Hepatocyte (in vitro differentiated cells): ENCODE measurements at regions not wholly inside any gene's neighbourhood (a gene's known extent, or its start where the extent isn't known, plus 50 kb on each side); places are given as distances from the start of the nearest gene placed in this dataset.

ENCODE experiments used
- DNase-seq: peaks from one replicate; pipeline ENCODE4 v3.0.0-alpha.2; 2016; ENCODE audit warnings: low spot score
- H2AFZ ChIP-seq: fragments of 200-600 bp; sonication (generic); 2 replicates; pipeline ENCODE4 v1.6.0; 2016; ENCODE audit warnings: antibody characterized with exemption, mild to moderate bottlenecking
- H3K27ac ChIP-seq: fragments of 200-600 bp; sonication (generic); 2 replicates; pipeline ENCODE4 v1.5.1; 2016; ENCODE audit warnings: mild to moderate bottlenecking
- H3K27me3 ChIP-seq: fragments of 200-600 bp; sonication (generic); 2 replicates; pipeline ENCODE4 v1.6.1; 2016
- H3K36me3 ChIP-seq: fragments of 200-600 bp; sonication (generic); replicated peaks from 2 replicates; pipeline ENCODE4 v1.5.1; 2016; ENCODE audit warnings: low read depth; ENCODE audit not compliant: insufficient read depth
- H3K4me1 ChIP-seq: fragments of 200-600 bp; sonication (generic); 2 replicates; pipeline ENCODE4 v1.5.1; 2016; ENCODE audit warnings: mild to moderate bottlenecking, moderate library complexity; ENCODE audit not compliant: insufficient read depth
- H3K4me2 ChIP-seq: fragments of 200-600 bp; sonication (generic); 2 replicates; pipeline ENCODE4 v1.6.0; 2016
- H3K4me3 ChIP-seq: fragments of 200-600 bp; sonication (generic); 2 replicates; pipeline ENCODE4 v1.5.1; 2016; ENCODE audit warnings: mild to moderate bottlenecking
- H3K79me2 ChIP-seq: fragments of 200-600 bp; sonication (generic); 2 replicates; pipeline ENCODE4 v1.6.0; 2017; ENCODE audit warnings: mild to moderate bottlenecking
- H3K9me2 ChIP-seq: fragments of 200-600 bp; sonication (generic); replicated peaks from 2 replicates; pipeline ENCODE4 v1.6.0; 2017; ENCODE audit warnings: mild to moderate bottlenecking; ENCODE audit not compliant: insufficient read depth
- H3K9me3 ChIP-seq: fragments of 200-600 bp; sonication (generic); 2 replicates; pipeline ENCODE4 v1.5.1; 2016; ENCODE audit warnings: low read depth, mild to moderate bottlenecking
- H4K20me1 ChIP-seq: fragments of 200-600 bp; sonication (generic); 2 replicates; pipeline ENCODE4 v1.6.0; 2016; ENCODE audit warnings: mild to moderate bottlenecking; ENCODE audit not compliant: insufficient read depth, poor library complexity, severe bottlenecking
- EZH2 ChIP-seq: fragments of 200-600 bp; sonication (generic); IDR thresholded peaks from 2 replicates; pipeline ENCODE4 v1.6.1; 2016; ENCODE audit warnings: antibody characterized with exemption, mild to moderate bottlenecking, borderline replicate concordance
- EZH2phosphoT487 ChIP-seq: fragments of 200-600 bp; sonication (generic); IDR thresholded peaks from one replicate; pipeline ENCODE4 v1.6.1; 2018; ENCODE audit warnings: antibody characterized with exemption, mild to moderate bottlenecking, low read depth, moderate library complexity; ENCODE audit not compliant: unreplicated experiment, severe bottlenecking
- WGBS: methylation state at CpG from one replicate; pipeline ENCODE4 v1.1.6; 2016; ENCODE audit warnings: low lambda C conversion rate; ENCODE audit errors: missing lambda C conversion rate; 5-methylcytosine and 5-hydroxymethylcytosine counted together
- TF ChIP-seq, protein P1 (sequence below): fragments of 200-600 bp; sonication (generic); IDR thresholded peaks from 2 replicates; pipeline ENCODE4 v1.5.1; 2016; ENCODE audit warnings: antibody characterized with exemption, mild to moderate bottlenecking; ENCODE audit not compliant: poor library complexity

DNA sequence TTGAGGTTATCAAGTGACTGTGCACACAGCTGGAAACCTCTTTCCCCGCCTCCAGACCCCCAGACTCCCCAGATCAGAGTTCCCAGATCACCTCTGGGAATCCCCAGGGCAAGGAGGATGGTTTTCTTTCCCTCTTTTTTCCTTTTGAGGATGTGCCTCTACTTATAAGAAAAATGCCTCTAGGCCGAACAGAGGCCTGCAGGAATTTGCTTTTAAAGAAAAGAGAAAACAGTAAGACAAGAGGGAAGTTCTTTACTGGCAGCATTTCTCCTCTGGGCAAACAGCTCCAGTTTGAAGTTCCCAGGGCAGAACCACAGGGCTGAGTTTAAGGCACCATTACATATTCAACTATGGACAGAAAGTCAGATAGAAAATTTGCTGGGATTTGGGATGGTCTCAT is 837.9 kb upstream of the LCORL start:
- no peaks in the 10 kb centered on the region for H3K9me2 ChIP-seq
- H3K27ac ChIP-seq: no peak overlapping the region
- H3K4me3 ChIP-seq: no peak overlapping the region
- H4K20me1 ChIP-seq: no peaks in the 10 kb centered on the region
- H3K27me3 ChIP-seq: no peaks in the 10 kb centered on the region
- TF ChIP-seq, protein P1, sequence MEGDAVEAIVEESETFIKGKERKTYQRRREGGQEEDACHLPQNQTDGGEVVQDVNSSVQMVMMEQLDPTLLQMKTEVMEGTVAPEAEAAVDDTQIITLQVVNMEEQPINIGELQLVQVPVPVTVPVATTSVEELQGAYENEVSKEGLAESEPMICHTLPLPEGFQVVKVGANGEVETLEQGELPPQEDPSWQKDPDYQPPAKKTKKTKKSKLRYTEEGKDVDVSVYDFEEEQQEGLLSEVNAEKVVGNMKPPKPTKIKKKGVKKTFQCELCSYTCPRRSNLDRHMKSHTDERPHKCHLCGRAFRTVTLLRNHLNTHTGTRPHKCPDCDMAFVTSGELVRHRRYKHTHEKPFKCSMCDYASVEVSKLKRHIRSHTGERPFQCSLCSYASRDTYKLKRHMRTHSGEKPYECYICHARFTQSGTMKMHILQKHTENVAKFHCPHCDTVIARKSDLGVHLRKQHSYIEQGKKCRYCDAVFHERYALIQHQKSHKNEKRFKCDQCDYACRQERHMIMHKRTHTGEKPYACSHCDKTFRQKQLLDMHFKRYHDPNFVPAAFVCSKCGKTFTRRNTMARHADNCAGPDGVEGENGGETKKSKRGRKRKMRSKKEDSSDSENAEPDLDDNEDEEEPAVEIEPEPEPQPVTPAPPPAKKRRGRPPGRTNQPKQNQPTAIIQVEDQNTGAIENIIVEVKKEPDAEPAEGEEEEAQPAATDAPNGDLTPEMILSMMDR: no peak
- no peak for TF ChIP-seq EZH2phosphoT487
- TF ChIP-seq EZH2: no peak
- H3K79me2 ChIP-seq: no peaks in the 10 kb centered on the region
- peak overlapping the region; percentile 15 for H2AFZ ChIP-seq
- no peaks in the 10 kb centered on the region for H3K4me1 ChIP-seq
- no peak for DNase-seq
- H3K9me3 ChIP-seq: no peaks in the 10 kb centered on the region
- no peak overlapping the region for H3K4me2 ChIP-seq
- H3K36me3 ChIP-seq: no peaks in the 10 kb centered on the region
- 59% methylated on average over 2 of the region's 2 CpGs for WGBS

DNA sequence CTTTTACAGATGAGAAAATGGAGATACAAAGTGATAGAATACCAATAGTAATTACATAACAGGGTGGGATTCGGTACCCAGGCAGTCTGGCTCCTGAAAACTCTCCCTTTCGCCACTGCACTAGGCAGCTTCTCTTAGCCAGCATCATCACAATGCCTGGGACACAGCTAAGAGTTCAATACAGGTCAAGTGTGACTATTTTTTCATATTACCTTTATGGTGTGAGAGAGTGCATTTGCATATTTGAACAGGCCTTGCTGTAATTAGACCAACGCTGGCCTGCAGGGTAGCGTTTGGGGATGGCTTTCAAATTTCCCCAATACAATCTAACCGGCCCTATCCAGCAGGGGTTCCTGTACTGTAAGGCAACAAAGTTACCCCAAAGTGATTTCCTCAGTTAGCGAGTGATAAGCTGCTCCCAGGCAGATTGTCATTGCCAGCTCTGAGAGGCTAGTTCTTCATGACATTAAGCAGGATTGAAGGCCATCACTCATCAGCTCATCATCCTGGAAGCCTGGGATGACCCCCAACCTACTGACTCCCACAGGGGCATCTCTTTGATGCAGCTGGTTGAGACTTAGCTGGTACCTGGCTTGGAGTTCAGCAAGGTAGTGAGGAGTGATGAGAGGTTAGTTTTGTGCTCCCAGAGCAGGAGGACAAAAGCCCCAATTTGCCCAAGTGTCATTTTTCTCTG is 836.8 kb upstream of the LCORL start:
- Histone ChIP-seq H3K27ac (no peak overlapping the region), H3K4me1 (no peaks in the 10 kb centered on the region), H3K27me3 (no peaks in the 10 kb centered on the region), H3K4me2 (no peak overlapping the region), H4K20me1 (no peaks in the 10 kb centered on the region), H2AFZ (no peak overlapping the region), H3K36me3 (no peaks in the 10 kb centered on the region), H3K79me2 (no peaks in the 10 kb centered on the region), H3K4me3 (no peak overlapping the region), H3K9me3 (no peaks in the 10 kb centered on the region), H3K9me2 (no peaks in the 10 kb centered on the region)
- DNase-seq: no peak
- TF ChIP-seq, protein P1: no peak
- TF ChIP-seq EZH2 (no peak), EZH2phosphoT487 (no peak)
- 80% methylated on average over 6 of the region's 6 CpGs for WGBS

DNA sequence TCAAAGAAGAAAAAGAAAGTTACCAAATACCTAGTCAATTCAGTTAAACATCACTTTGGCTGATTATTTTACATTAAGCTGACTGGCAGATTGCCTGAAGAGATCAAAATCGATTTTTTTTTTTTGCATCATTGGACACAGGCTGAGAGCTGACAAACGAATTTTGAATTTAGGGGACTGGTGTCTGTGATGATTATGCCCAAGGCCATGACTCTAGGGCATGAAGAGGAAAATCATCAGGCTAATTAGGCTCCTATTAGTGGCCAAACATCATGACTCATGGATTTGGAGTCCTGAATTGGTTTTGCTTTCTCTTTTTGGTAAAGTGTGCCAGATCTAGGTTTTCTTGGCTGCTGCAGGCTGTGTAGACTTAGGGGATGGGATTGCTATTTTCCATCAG is 829.3 kb upstream of the LCORL start:
- Histone ChIP-seq H3K9me3 (no peaks in the 10 kb centered on the region), H3K27me3 (no peaks in the 10 kb centered on the region), H2AFZ (no peak overlapping the region), H3K27ac (no peak overlapping the region), H3K4me1 (no peaks in the 10 kb centered on the region), H3K4me2 (no peak overlapping the region), H3K79me2 (no peaks in the 10 kb centered on the region), H3K9me2 (no peaks in the 10 kb centered on the region), H3K4me3 (no peak overlapping the region), H4K20me1 (no peaks in the 10 kb centered on the region), H3K36me3 (no peaks in the 10 kb centered on the region)
- TF ChIP-seq EZH2phosphoT487 (no peak), EZH2 (no peak)
- TF ChIP-seq, protein P1: no peak
- 68% methylated on average over 2 of the region's 2 CpGs for WGBS
- no peak for DNase-seq
